ENCODE measurements at regions not wholly inside any gene's neighbourhood (a gene's known extent, or its start where the extent isn't known, plus 50 kb on each side); places are given as distances from the start of the nearest gene placed in this dataset.

DNA sequence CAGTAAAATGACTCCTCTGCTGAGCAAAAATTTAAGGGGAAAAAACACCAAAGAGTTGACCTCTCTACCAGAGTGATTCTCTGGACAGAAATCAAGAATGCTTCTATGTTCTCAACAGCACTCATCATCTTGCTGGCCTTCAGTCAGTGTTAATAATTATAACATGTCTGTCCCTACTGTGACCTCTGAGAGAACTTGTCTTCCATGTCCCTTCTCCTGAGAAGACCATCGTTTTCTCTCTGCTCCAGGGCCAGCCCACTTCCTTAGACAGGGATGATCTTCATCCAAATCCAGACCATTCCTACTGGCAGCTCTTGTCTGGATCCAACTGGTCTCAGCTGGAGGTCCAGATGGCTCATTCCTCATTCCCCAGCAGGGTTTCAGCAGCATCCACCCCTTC lies 139.0 kb upstream of the NECTIN3 start:
- TF ChIP-seq ZNF274 (IDR thresholded peaks at IDR 0.05; ENCODE audit: low read depth, low read length) = no peak
- TF ChIP-seq YY1 (IDR thresholded peaks at IDR 0.05; ENCODE audit: insufficient read depth, insufficient read length) = no peak

Data from NT2/D1 (cell line).